ENCODE measurements at regions not wholly inside any gene's neighbourhood (a gene's known extent, or its start where the extent isn't known, plus 50 kb on each side); places are given as distances from the start of the nearest gene placed in this dataset.

- TF ChIP-seq CTCF (conservative IDR thresholded peaks at IDR 0.05 in 1 of 2, IDR thresholded peaks at IDR 0.05 in 1 of 2; ENCODE audit: extremely low read depth in 1 of 2, insufficient read depth in 1 of 2, low read depth in 1 of 2, low read length in 2 of 2) (no peak), EZH2 (IDR thresholded peaks at IDR 0.05; ENCODE audit: borderline replicate concordance, low read length) (no peak)
Observed at GRCh38 chr11:109698237-109698636, 276.2 kb downstream of the C11orf87 start.
